Endothelial cell of umbilical vein (primary cell): ENCODE measurements at regions not wholly inside any gene's neighbourhood (a gene's known extent, or its start where the extent isn't known, plus 50 kb on each side); places are given as distances from the start of the nearest gene placed in this dataset.

ENCODE experiments used
- BruUV-seq: library from RNA; stranded (reverse); fragments of 400-500 nt; replicated peaks from 2 replicates; lab custom pipeline; 2021; lab: Mats Ljungman, UMichigan
- CTCF ChIA-PET: fragments of 300-600, 350-600 bp; sonication (Branson Sonifier 250); formaldehyde crosslinking; loops from one replicate; lab custom pipeline; 2021; ENCODE audit warnings: antibody characterized with exemption, inconsistent platforms; lab: Charles Lee
- POLR2A ChIA-PET: fragments of 300-600, 350-600 bp; sonication (Branson Sonifier 250); formaldehyde crosslinking; loops from one replicate; lab custom pipeline; 2021; ENCODE audit warnings: antibody characterized with exemption, inconsistent platforms; lab: Charles Lee
- DNase-seq: peaks from one replicate; pipeline ENCODE4 v3.0.0-alpha.2; 2011; ENCODE audit warnings: low read depth, low spot score
- FAIRE-seq: peaks from 2 replicates; lab custom pipeline; 2011; peaks lifted over from hg19 to GRCh38; lab: Jason Lieb, UNC
- H2AFZ ChIP-seq: 2 replicates; pipeline ENCODE4 v1.6.0; 2012; ENCODE audit warnings: low read depth, low read length, control low read depth, inconsistent platforms
- H3K27ac ChIP-seq: 2 replicates; pipeline ENCODE4 v1.5.1; 2011; ENCODE audit warnings: low read depth, mild to moderate bottlenecking, control low read depth, low read length, moderate library complexity; ENCODE audit not compliant: insufficient read depth
- H3K27me3 ChIP-seq, 2 experiments: 2 replicates each; pipeline versions ENCODE4 v1.6.0 to v1.6.1; 2011; ENCODE audit warnings: low read length in 2 of 2, mixed read lengths in 1 of 2; ENCODE audit not compliant: control insufficient read depth in 2 of 2, insufficient read depth in 2 of 2
- H3K36me3 ChIP-seq, 2 experiments: 2 replicates in 1 of 2; 3 replicates in 1 of 2; pipeline ENCODE4 v1.5.1; 2011; ENCODE audit warnings: low read length in 2 of 2, mild to moderate bottlenecking in 1 of 2, moderate library complexity in 1 of 2; ENCODE audit not compliant: control insufficient read depth in 2 of 2, insufficient read depth in 2 of 2; ENCODE audit errors: extremely low read depth in 1 of 2
- H3K4me1 ChIP-seq: 3 replicates; pipeline ENCODE4 v1.5.1; 2011; ENCODE audit warnings: mild to moderate bottlenecking, low read length; ENCODE audit not compliant: control insufficient read depth, insufficient read depth; ENCODE audit errors: extremely low read depth
- H3K4me2 ChIP-seq: 2 replicates; pipeline ENCODE4 v1.6.1; 2011; ENCODE audit warnings: low read length, control low read depth, mixed read lengths; ENCODE audit not compliant: insufficient read depth
- H3K4me3 ChIP-seq, 3 experiments: fragments of 200-600 bp in 1 of 3; sonication (generic), shearing (Covaris generic) in 1 of 3; replicated peaks in 1 of 3; 2 replicates each; pipeline ENCODE4 v1.5.1; 2011 to 2016; ENCODE audit warnings: control low read depth in 3 of 3, low read length in 3 of 3, mild to moderate bottlenecking in 2 of 3, inconsistent platforms in 1 of 3, low read depth in 1 of 3, moderate library complexity in 1 of 3; ENCODE audit not compliant: insufficient read depth in 1 of 3
- H3K79me2 ChIP-seq: 2 replicates; pipeline ENCODE4 v1.6.0; 2012; ENCODE audit warnings: low read length, inconsistent platforms; ENCODE audit not compliant: control insufficient read depth, insufficient read depth
- H3K9ac ChIP-seq: replicated peaks from 2 replicates; pipeline ENCODE3; 2011; ENCODE audit warnings: low read length, control low read depth; ENCODE audit not compliant: insufficient read depth; ENCODE audit errors: extremely low read depth
- H3K9me1 ChIP-seq: replicated peaks from 3 replicates; pipeline ENCODE4 v1.6.0; 2011; ENCODE audit warnings: mild to moderate bottlenecking, low read length; ENCODE audit not compliant: control insufficient read depth, insufficient read depth; ENCODE audit errors: extremely low read depth
- H3K9me3 ChIP-seq: replicated peaks from 2 replicates; pipeline ENCODE4 v1.5.1; 2012; ENCODE audit warnings: low read length, inconsistent platforms; ENCODE audit not compliant: control insufficient read depth, insufficient read depth
- H4K20me1 ChIP-seq: replicated peaks from 2 replicates; pipeline ENCODE3; 2011; ENCODE audit warnings: mild to moderate bottlenecking, low read length; ENCODE audit not compliant: control insufficient read depth, insufficient read depth; ENCODE audit errors: extremely low read depth
- EZH2 ChIP-seq: IDR thresholded peaks from 2 replicates; pipeline ENCODE4 v1.6.1; 2012; ENCODE audit warnings: borderline replicate concordance, low read depth, mild to moderate bottlenecking, moderate library complexity, low read length, inconsistent platforms; ENCODE audit not compliant: severe bottlenecking
- FOS ChIP-seq: IDR thresholded peaks from 2 replicates; pipeline ENCODE4 v1.6.1; 2011; ENCODE audit warnings: mild to moderate bottlenecking, low read length, moderate library complexity, borderline replicate concordance; ENCODE audit not compliant: insufficient read depth
- GATA2 ChIP-seq: IDR thresholded peaks from 2 replicates; pipeline ENCODE4 v1.7.0; 2011; ENCODE audit warnings: low read depth, mild to moderate bottlenecking, moderate library complexity, mixed read lengths, low read length; ENCODE audit not compliant: insufficient read length, insufficient read depth
- JUN ChIP-seq: IDR thresholded peaks from 2 replicates; pipeline ENCODE4 v1.6.1; 2011; ENCODE audit warnings: borderline replicate concordance, low read depth; ENCODE audit not compliant: insufficient read length, insufficient read depth
- MYC ChIP-seq: IDR thresholded peaks from one replicate; pipeline ENCODE4 v1.6.1; 2011; ENCODE audit warnings: mild to moderate bottlenecking, low read depth, low read length
- POLR2A ChIP-seq: IDR thresholded peaks from 2 replicates; pipeline ENCODE4 v1.6.1; 2012; ENCODE audit warnings: low read depth, mild to moderate bottlenecking, control low read depth, low read length
- POLR2AphosphoS5 ChIP-seq: IDR thresholded peaks from 2 replicates; pipeline ENCODE4 v1.6.1; 2012; ENCODE audit warnings: low read depth, mild to moderate bottlenecking, control low read depth, low read length, moderate library complexity; ENCODE audit not compliant: insufficient read depth
- dilution Hi-C: fragments of 300-500 bp; cut with MboI; formaldehyde crosslinking; loops from one replicate; pipeline ENCODE4 v1.15.0; 2019; ENCODE audit warnings: low sequenced_read_pairs; ENCODE audit not compliant: extremely low pct_ligation_motif_present
- intact Hi-C: fragments of 100-400 bp; cut with micrococcal nuclease; formaldehyde crosslinking; loops from one replicate; pipeline ENCODE4 v1.10.0; 2022
- TF ChIP-seq, protein P1 (sequence below), 2 donors: IDR thresholded peaks; 1 replicate in 1 of 2; 2 replicates in 1 of 2; pipeline ENCODE4 v1.5.1; 2011; ENCODE audit warnings: low read length in 2 of 2, mild to moderate bottlenecking in 2 of 2, moderate library complexity in 2 of 2, control low read depth in 1 of 2, inconsistent platforms in 1 of 2, low read depth in 1 of 2; ENCODE audit not compliant: insufficient read depth in 1 of 2; ENCODE audit errors: extremely low read depth in 1 of 2
- TF ChIP-seq, protein P2 (sequence below): IDR thresholded peaks from 2 replicates; pipeline ENCODE4 v1.6.1; 2011; ENCODE audit not compliant: insufficient read depth, insufficient read length

DNA sequence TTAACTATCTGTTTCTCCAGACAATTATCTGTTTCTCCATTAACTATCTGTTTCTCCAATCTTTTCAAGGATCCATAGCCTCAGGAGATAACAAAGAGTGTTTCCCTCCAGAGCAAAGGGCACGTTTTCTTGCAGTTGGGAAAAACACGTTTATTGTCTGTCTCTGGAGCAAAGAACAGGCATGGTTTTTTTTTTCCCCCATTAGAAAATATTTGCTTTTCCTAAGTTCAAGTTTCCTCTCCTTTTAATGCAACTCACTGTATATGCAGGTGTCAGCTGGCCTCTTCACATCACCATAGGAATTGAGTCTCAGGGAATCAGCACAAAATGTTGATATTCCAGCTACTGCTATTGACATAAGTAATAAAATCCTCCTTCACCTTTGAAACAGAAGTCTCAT lies 984.4 kb downstream of the RAB28 start:
- Histone ChIP-seq H3K9ac (no peak overlapping the region), H3K79me2 (no peaks in the 10 kb centered on the region), H3K9me3 (no peaks in the 10 kb centered on the region), H4K20me1 (no peaks in the 10 kb centered on the region), H3K27me3 (no peaks in the 10 kb centered on the region), H3K9me1 (no peaks in the 10 kb centered on the region), H3K4me2 (no peak overlapping the region), H3K4me3 (no peak overlapping the region), H2AFZ (no peak overlapping the region), H3K4me1 (no peaks in the 10 kb centered on the region), H3K36me3 (no peaks in the 10 kb centered on the region), H3K27ac (no peak overlapping the region)
- DNase-seq = no peak
- ChIA-PET CTCF (no interaction called here), POLR2A (no interaction called here)
- dilution Hi-C loops (no loop called here), intact Hi-C loops (no loop called here)
- TF ChIP-seq, protein P1, sequence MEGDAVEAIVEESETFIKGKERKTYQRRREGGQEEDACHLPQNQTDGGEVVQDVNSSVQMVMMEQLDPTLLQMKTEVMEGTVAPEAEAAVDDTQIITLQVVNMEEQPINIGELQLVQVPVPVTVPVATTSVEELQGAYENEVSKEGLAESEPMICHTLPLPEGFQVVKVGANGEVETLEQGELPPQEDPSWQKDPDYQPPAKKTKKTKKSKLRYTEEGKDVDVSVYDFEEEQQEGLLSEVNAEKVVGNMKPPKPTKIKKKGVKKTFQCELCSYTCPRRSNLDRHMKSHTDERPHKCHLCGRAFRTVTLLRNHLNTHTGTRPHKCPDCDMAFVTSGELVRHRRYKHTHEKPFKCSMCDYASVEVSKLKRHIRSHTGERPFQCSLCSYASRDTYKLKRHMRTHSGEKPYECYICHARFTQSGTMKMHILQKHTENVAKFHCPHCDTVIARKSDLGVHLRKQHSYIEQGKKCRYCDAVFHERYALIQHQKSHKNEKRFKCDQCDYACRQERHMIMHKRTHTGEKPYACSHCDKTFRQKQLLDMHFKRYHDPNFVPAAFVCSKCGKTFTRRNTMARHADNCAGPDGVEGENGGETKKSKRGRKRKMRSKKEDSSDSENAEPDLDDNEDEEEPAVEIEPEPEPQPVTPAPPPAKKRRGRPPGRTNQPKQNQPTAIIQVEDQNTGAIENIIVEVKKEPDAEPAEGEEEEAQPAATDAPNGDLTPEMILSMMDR (IDR thresholded peaks at IDR 0.05; ENCODE audit: extremely low read depth in 1 of 2, insufficient read depth in 1 of 2, low read depth in 1 of 2, low read length in 2 of 2) = no peak
- TF ChIP-seq, protein P2, sequence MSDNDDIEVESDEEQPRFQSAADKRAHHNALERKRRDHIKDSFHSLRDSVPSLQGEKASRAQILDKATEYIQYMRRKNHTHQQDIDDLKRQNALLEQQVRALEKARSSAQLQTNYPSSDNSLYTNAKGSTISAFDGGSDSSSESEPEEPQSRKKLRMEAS = no peak
- TF ChIP-seq MYC (no peak), JUN (no peak), FOS (no peak), POLR2AphosphoS5 (no peak), EZH2 (no peak), GATA2 (no peak), POLR2A (no peak)
- no TSS peak for BruUV-seq
- no peak for FAIRE-seq
